BJ (cell line): ENCODE measurements at regions not wholly inside any gene's neighbourhood (a gene's known extent, or its start where the extent isn't known, plus 50 kb on each side); places are given as distances from the start of the nearest gene placed in this dataset.

Experiments used
- CTCF ChIA-PET: fragments of 350-600 bp; formaldehyde crosslinking; extraction: SDS; loops from one replicate; lab custom pipeline; 2021; ENCODE audit warnings: antibody characterized with exemption, inconsistent platforms; lab: Yijun Ruan, JAX
- POLR2A ChIA-PET: fragments of 300-600 bp; sonication (Branson Sonifier 250); formaldehyde crosslinking; extraction: SDS; loops from one replicate; lab custom pipeline; 2021; ENCODE audit warnings: antibody characterized with exemption; lab: Charles Lee
- DNase-seq: peaks from one replicate; pipeline ENCODE4 v3.0.0-alpha.2; 2011; ENCODE audit warnings: low read depth
- H3K27me3 ChIP-seq: 2 replicates; pipeline ENCODE4 v1.6.0; 2011; ENCODE audit warnings: low read length; ENCODE audit not compliant: control insufficient read depth, insufficient read depth
- H3K36me3 ChIP-seq: 2 replicates; pipeline ENCODE4 v1.5.1; 2011; ENCODE audit warnings: low read length; ENCODE audit not compliant: control insufficient read depth, insufficient read depth
- H3K4me3 ChIP-seq: 2 replicates; pipeline ENCODE4 v1.5.1; 2011; ENCODE audit warnings: low read depth, mild to moderate bottlenecking, control low read depth, low read length
- CTCF ChIP-seq: IDR thresholded peaks from 2 replicates; pipeline ENCODE4 v1.5.1; 2011; ENCODE audit warnings: low read depth, mild to moderate bottlenecking, control low read depth, inconsistent platforms, low read length, moderate library complexity; ENCODE audit not compliant: insufficient read depth

DNA sequence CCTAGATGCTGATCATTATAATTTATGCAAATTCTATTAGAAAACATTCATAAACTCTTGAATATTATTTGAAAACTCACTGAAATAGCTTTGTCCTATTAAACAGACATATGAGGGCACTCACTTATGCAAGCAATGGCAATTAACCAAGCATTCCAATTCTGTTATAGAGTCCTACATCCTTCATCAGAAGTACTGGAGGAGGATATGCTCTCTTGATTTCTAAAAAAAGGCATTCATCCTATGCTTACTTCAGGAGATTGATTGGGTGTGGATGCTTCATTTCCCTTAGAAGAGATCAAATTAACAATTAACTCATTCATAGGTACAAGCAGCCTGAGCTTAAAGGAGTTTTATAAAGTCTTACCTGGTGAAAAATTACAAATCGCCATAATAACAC is 1317.2 kb downstream of the PCDH7 start:
- Histone ChIP-seq H3K4me3 (no peak overlapping the region), H3K36me3 (no peaks in the 10 kb centered on the region), H3K27me3 (no peaks in the 10 kb centered on the region)
- no peak for DNase-seq
- TF ChIP-seq CTCF, result no peak
- ChIA-PET CTCF (no interaction called here), POLR2A (no interaction called here)

GRCh38 chr4:32042486-32043247 is 1322.5 kb downstream of the PCDH7 start:
- ChIA-PET POLR2A (no interaction called here), CTCF (no interaction called here)
- H3K27me3 ChIP-seq, result no peaks in the 10 kb centered on the region
- H3K36me3 ChIP-seq, result no peaks in the 10 kb centered on the region
- no peak for DNase-seq
- H3K4me3 ChIP-seq, result no peak overlapping the region
- no peak for TF ChIP-seq CTCF

DNA sequence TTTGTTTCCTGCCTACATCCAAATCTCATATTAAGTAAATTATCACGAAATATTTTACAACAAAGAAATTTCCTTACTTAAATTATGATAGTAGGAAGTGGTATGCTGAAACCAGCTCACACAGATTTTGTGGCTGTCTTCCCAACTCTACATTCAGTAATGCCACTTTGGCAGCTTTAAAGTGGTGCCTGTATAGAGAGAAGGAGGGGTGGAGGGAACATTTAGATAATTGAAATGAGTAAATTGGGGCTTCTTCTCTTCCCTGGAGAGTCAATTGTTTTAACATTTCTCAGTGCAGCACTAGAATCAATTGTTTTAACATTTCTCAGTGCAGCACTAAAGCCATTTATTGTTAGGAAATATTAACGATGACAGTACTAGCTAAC is 1323.1 kb downstream of the PCDH7 start:
- no peak for DNase-seq
- no peaks in the 10 kb centered on the region for H3K36me3 ChIP-seq
- CTCF ChIA-PET, result no interaction called here
- H3K27me3 ChIP-seq, result no peaks in the 10 kb centered on the region
- POLR2A ChIA-PET, result no interaction called here
- no peak overlapping the region for H3K4me3 ChIP-seq
- no peak for TF ChIP-seq CTCF

DNA sequence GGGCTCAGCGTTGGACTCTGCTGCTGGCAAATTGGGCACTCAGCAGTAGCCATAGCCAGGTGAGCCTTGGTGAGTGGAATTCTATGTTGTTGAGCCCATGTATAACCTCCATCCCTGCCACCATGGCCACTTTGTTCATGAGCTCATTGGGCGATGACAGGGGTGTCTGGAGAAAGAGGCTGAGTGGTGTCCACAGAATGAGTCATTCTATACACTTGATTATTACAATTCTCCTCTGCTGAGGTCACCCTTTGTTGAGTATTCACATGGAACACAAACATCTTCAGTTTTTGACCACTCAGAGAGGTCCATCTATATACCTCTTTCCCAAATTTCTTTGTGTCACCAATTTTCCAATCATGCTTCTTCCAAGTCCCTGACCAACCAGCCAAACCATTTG is 1341.7 kb downstream of the PCDH7 start:
- no peak overlapping the region for H3K4me3 ChIP-seq
- no peaks in the 10 kb centered on the region for H3K27me3 ChIP-seq
- H3K36me3 ChIP-seq, result no peaks in the 10 kb centered on the region
- POLR2A ChIA-PET, result no interaction called here
- no peak for TF ChIP-seq CTCF
- DNase-seq, result no peak
- CTCF ChIA-PET, result no interaction called here

DNA sequence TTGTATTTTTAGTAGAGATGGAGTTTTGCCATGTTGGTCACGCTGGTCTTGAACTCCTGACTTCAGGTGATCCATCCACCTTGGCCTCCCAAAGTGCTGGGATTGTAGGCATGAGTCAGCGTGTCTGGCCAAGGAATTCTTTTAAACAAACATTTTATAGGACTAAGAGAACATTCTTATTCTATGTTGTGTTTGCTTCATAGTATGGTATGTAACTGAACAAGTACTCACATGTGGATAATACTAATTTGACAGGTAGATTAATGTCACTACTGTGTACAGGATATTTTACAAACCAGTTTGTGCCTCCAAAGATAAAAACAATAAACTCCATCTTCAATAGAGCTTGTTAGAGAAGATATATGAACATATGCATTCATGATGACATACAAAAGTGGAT is 1353.4 kb downstream of the PCDH7 start:
- no peak for DNase-seq
- Histone ChIP-seq H3K27me3 (no peaks in the 10 kb centered on the region), H3K36me3 (no peaks in the 10 kb centered on the region), H3K4me3 (no peak overlapping the region)
- no peak for TF ChIP-seq CTCF
- ChIA-PET CTCF (no interaction called here), POLR2A (no interaction called here)
